GM12873 (cell line): ENCODE measurements at regions not wholly inside any gene's neighbourhood (a gene's known extent, or its start where the extent isn't known, plus 50 kb on each side); places are given as distances from the start of the nearest gene placed in this dataset.

ENCODE experiments used
- TF ChIP-seq, protein P1 (sequence below): IDR thresholded peaks from 2 replicates; pipeline ENCODE4 v1.5.1; 2012; ENCODE audit warnings: low read depth, mild to moderate bottlenecking, moderate library complexity, low read length, control low read depth; ENCODE audit not compliant: insufficient read depth; ENCODE audit errors: missing control alignments

GRCh38 chr6:142543606-142544005 is 241.8 kb downstream of the ADGRG6 start:
- TF ChIP-seq, protein P1, sequence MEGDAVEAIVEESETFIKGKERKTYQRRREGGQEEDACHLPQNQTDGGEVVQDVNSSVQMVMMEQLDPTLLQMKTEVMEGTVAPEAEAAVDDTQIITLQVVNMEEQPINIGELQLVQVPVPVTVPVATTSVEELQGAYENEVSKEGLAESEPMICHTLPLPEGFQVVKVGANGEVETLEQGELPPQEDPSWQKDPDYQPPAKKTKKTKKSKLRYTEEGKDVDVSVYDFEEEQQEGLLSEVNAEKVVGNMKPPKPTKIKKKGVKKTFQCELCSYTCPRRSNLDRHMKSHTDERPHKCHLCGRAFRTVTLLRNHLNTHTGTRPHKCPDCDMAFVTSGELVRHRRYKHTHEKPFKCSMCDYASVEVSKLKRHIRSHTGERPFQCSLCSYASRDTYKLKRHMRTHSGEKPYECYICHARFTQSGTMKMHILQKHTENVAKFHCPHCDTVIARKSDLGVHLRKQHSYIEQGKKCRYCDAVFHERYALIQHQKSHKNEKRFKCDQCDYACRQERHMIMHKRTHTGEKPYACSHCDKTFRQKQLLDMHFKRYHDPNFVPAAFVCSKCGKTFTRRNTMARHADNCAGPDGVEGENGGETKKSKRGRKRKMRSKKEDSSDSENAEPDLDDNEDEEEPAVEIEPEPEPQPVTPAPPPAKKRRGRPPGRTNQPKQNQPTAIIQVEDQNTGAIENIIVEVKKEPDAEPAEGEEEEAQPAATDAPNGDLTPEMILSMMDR: no peak

- TF ChIP-seq, protein P1: no peak
Observed at GRCh38 chr6:142544199-142544838, 242.5 kb downstream of the ADGRG6 start.

DNA sequence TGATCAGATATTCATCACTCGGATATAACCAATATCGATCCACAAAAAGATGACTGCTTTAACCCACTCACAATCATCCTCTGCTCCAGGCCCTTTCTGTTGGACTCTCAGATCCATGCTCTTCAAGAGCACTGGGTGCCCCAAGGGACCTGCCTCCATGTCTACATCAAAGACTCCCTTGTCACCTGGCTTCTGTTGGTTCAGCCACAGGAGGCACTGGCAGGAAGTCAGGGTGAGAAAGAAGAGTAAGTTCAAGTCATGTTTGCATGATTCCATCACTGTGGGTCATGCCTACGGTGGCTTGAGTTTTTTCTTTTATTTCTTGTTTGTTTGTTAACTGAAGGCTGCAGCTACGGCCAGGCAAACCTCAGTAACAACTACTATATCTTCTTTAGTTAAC is 243.3 kb downstream of the ADGRG6 start:
- TF ChIP-seq, protein P1: no peak

GRCh38 chr6:142548566-142548965 is 246.8 kb downstream of the ADGRG6 start:
- TF ChIP-seq, protein P1: no peak

DNA sequence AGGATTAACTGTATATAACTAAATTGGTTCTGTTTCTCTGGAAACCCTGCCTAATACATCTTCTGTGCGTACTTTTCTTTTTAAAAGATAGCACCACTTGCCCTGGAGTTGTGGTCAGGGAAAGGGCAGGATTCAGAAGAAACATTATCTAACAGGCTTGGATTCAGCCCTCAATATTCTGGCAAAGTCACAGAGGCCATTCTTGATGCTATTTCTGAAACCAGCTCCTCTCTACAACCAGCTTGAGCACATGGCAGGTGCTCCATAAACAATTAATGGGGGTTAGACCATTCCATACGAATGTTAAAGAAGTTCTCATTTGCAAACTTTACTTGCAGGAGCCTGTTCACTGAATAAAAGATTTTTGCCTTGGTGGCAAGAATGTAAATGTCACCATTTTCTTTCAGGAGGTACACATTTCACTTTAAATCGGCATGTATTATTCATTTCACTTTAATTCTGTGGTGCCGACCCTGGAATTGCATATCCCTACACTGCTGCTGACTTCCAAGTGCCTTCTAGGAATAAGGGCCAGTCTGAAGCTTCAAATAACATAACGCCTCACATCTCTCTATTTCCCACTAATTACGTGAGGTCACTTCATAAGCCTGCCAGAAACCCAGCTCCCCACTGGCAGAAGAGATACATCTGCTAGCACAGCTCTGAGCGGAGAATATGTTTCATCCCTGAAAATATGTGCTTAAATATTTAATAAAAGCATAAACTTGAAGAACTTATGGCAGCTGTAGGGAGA is 248.7 kb downstream of the ADGRG6 start:
- TF ChIP-seq, protein P1: no peak

GRCh38 chr6:142551274-142551811 is 249.5 kb downstream of the ADGRG6 start:
- TF ChIP-seq, protein P1: no peak

- TF ChIP-seq, protein P1: no peak
Observed at GRCh38 chr6:142558786-142559185, 257.0 kb downstream of the ADGRG6 start.
